ENCODE measurements at regions not wholly inside any gene's neighbourhood (a gene's known extent, or its start where the extent isn't known, plus 50 kb on each side); places are given as distances from the start of the nearest gene placed in this dataset.

- TF ChIP-seq CTCF (IDR thresholded peaks at IDR 0.05; ENCODE audit: poor library complexity, severe bottlenecking): no peak
- no peak for TF ChIP-seq REST (IDR thresholded peaks at IDR 0.05; ENCODE audit: borderline replicate concordance)
- TF ChIP-seq POLR2AphosphoS5 (IDR thresholded peaks at IDR 0.05): no peak
- TF ChIP-seq MXI1 (conservative IDR thresholded peaks at IDR 0.05; ENCODE audit: poor library complexity, severe bottlenecking): no peak
Observed at GRCh38 chr2:118349365-118349764, 261.1 kb downstream of the INSIG2 start.
